DMS114 treated with DMSO at 0.1 percent for 48 hours (cell line): ENCODE measurements at regions not wholly inside any gene's neighbourhood (a gene's known extent, or its start where the extent isn't known, plus 50 kb on each side); places are given as distances from the start of the nearest gene placed in this dataset.
"Not testable (repeated sequence)": the region's sequence is repeated elsewhere in the genome, so short reads cannot be mapped to it uniquely, and the experiment has no call there.

ENCODE experiments used
- DNase-seq: peaks from one replicate; lab custom pipeline; 2025; ENCODE audit not compliant: unreplicated experiment; lab: John Stamatoyannopoulos, UW

- no peak for DNase-seq
Measured at GRCh38 chr1:181192316-181192715, 103.8 kb downstream of the IER5 start.

- DNase-seq: no peak
Measured at GRCh38 chr1:181202986-181203555, 114.6 kb downstream of the IER5 start.

DNA sequence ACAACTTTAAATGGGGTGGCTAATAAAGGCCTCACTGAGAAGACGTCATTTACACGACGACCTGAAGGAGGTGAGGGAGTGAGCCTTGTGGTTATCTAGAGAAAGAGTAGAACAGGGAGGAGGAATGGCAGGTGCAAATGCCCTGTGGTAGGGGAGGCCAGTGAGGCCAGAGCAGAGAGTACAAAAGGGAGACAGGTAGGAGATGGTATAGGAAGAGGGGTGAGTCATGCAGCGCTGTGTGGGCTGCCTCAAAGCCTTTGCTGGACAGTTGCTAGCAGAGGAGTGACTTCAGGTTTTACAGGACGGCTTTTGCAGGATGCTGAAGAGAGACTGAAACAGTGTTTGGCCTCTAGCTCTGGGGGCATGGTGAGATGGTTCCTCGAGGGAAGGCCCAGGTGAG lies 116.0 kb downstream of the IER5 start:
- DNase-seq: no peak

GRCh38 chr1:181205901-181206300 lies 117.4 kb downstream of the IER5 start:
- no peak for DNase-seq

GRCh38 chr1:181206513-181206912 lies 118.0 kb downstream of the IER5 start:
- DNase-seq: no peak

DNA sequence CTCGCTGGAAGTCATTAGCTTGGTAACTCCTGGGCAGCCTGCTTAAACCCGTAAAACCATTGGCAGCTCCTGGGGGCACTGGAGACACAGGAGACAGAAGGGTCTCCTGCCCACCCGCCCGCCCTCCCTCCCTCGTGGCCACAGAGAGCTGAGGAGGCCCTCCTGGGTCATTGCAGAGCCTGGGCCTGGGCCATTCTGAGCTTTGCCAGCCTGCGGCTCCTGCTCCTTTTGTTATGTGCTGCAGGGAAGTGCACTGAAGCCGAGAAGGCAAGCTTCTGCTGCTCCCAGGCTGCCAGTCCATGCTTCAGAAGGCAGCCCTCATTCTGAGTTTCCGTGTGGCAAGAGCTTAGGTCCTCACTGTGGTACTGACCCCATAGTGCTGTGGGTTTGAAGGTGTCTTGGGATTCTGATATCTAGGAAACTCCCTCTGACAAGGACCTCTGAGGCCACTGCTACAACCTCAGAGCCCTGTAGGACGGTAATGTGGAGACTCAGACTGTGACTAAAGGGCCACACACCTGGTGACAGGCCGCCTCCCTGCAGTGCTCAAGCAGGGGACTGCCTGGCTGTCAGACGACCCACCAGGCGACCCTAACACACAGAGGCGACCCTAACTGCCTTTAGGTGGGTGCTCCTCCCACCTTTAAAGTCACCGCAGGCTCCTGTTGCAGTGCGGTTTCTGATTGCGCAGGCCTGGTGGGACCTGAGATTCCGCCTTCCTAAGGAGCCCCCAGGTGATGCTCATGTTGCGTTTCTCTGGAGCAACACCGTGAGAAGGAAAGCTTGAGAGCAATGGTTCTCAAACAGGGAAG lies 118.7 kb downstream of the IER5 start:
- DNase-seq: no peak

- DNase-seq: no peak
Measured at GRCh38 chr1:181208083-181208482, 119.6 kb downstream of the IER5 start.

- no peak for DNase-seq
Measured at GRCh38 chr1:181208967-181209366, 120.5 kb downstream of the IER5 start.

DNA sequence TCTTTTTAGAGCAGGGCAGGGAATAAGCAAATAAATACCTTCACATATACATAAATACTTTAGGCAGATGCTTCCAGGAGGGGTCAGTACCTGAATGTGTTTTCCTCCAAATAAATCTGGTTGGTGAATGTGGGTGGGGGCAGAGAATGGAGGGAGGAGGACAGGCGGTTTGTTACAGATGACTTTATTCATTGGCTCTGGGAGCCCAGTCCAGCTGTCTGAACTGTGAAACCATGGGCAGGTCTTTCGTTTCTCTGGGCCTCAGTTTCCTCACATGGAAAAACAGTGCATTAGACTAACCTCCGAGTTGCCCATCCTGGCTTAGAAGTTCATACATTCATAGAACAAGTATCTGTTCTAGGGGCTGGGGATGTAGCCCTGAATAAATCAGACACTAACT lies 124.6 kb downstream of the IER5 start:
- no peak for DNase-seq

- no peak for DNase-seq
Measured at GRCh38 chr1:181216591-181216994, 128.1 kb downstream of the IER5 start.

- DNase-seq: no peak
Measured at GRCh38 chr1:181219938-181220337, 131.4 kb downstream of the IER5 start.

DNA sequence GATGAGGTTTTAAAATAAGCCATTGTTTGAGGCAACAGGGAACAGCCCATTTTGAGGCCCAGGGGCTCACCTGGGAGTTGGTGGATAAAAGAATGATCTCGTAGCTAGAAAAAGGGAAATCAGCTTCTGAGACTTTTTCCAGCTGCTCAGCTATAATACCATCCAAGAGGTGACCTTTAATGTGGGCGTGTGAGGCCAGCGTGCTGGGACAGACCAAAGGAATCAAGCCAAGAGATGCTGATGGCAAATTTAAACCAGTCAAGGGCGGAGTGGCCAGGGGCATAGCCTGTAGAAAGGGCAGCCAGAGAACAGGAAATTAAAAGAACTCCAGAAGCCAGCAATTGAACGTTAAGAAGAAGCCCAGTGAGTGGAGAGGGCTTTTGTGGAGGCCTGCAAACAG lies 132.6 kb downstream of the IER5 start:
- DNase-seq: no peak

DNA sequence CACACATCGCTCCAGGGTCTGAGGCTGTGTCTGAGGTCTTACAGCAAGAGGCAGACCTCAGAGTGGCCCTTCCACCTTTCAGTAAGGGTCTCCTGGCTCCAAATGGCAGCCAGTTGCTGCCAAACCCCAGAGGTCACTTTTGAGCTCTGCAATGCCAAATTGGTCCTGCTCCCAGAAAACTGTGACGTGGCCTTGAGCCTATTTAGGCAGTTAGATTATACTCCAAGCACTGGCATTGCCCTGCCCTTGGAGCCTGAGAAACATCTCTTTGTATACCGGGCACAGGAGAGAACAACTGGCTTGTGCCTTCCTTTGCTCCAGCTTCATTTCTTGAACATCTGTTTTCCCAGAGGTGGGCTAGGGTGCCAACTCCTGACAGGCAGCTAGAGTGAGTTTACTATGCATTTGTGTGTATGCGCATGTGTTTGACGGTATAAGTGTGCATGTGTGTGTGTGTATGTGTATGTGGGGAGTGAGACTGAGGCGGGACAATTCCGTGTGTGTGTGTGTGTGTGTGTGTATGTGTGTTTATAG lies 134.5 kb downstream of the IER5 start:
- no peak for DNase-seq

DNA sequence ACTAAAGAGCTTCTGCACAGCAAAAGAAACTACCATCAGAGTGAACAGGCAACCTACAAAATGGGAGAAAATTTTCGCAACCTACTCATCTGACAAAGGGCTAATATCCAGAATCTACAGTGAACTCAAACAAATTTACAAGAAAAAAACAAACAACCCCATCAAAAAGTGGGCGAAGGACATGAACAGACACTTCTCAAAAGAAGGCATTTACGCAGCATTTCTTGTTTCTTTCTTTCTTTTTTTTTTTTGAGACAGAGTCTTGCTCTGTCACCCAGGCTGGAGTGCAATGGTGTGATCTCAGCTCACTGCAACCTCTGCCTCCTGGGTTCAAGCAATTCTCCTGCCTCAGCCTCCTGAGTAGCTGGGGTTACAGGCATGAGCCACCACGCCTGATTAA lies 138.2 kb downstream of the IER5 start:
- DNase-seq: not testable (repeated sequence)

DNA sequence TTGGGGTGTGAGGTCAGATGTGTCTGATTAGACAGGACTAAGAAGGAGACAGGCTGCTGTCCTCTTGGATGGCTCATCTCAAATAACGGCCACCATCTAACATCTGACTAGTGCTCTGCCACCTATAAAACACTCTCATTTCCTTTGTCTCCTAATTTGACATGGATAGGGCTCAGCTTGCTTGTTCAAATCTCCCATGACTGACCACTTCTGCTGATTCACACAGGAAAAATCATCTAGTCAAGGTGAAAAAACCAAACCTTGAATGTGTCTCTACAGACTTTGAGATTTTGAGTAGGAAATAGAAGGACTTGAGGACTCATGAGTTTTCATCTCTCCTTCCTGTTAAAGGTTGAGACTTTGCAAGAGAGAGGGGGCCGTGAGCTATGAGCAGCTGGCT lies 150.6 kb downstream of the IER5 start:
- no peak for DNase-seq

DNA sequence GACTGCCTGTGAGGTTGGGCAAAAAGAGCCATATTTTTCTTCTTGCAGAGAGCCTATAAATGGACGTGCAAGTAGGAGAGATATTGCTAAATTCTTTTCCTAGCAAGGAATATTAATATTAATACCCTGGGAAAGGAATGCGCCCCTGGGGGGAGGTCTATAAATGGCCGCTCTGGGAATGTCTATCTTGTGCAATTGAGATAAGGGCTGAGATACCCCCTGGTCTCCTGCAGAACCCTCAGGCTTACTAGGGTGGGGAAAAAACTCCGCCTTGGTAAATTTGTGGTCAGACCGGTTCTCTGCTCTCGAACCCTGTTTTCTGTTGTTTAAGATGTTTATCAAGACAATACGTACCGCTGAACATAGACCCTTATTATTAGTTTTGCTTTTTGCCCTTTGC lies 157.8 kb downstream of the IER5 start:
- not testable (repeated sequence) for DNase-seq

DNA sequence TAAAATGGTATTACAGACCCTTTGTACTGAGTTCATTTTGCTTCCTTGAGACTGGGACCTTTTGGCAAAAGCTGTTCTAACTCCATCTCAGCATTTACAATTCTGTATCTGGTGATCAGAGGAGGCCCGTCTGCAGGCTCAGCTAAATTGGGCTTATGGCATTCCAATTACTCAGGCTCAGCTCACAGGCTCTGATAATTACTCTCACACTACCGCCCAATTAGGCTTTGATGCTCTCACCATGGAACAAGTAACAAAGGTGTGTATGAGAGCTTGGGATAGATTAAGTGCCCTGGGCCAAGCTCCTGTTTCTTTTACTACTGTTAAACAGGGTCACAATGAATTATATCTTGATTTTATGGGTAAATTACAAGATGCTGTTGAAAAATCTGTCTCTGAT lies 159.9 kb downstream of the IER5 start:
- DNase-seq: not testable (repeated sequence)

GRCh38 chr1:181249186-181249585 lies 160.7 kb downstream of the IER5 start:
- DNase-seq: no peak

- no peak for DNase-seq
Measured at GRCh38 chr1:181250038-181250437, 161.5 kb downstream of the IER5 start.

GRCh38 chr1:181251001-181251712 lies 162.7 kb downstream of the IER5 start:
- DNase-seq: no peak

GRCh38 chr1:181251713-181252075 lies 163.2 kb downstream of the IER5 start:
- DNase-seq: no peak

- DNase-seq: not testable (repeated sequence)
Measured at GRCh38 chr1:181253601-181254000, 165.1 kb downstream of the IER5 start.
